Naive thymus-derived CD4-positive, alpha-beta T cell (primary cell): ENCODE measurements at regions not wholly inside any gene's neighbourhood (a gene's known extent, or its start where the extent isn't known, plus 50 kb on each side); places are given as distances from the start of the nearest gene placed in this dataset.

Experiments used
- ATAC-seq: fragments of 150-1000 bp; cut with Tn5 transposase; 2 replicates; pipeline ENCODE4 v1.10.0; 2021; ENCODE audit warnings: mild to moderate bottlenecking, moderate library complexity
- CTCF ChIA-PET: fragments of 350-600 bp; sonication (Branson Sonifier 250); formaldehyde crosslinking; loops from one replicate; lab custom pipeline; 2021; ENCODE audit warnings: antibody characterized with exemption; lab: Charles Lee
- POLR2A ChIA-PET: fragments of 350-600 bp; sonication (Branson Sonifier 250); formaldehyde crosslinking; loops from one replicate; lab custom pipeline; 2021; ENCODE audit warnings: antibody characterized with exemption, inconsistent platforms; lab: Charles Lee
- DNase-seq, 9 donors: peaks; one replicate each; pipeline versions ENCODE4 v3.0.0 to v3.0.0-alpha.2; 2020 to 2022; ENCODE audit warnings: mixed read lengths in 1 of 9
- H3K27ac ChIP-seq: one replicate; pipeline ENCODE4 v1.7.0; 2013; ENCODE audit warnings: mild to moderate bottlenecking, low read depth, low read length, moderate library complexity
- H3K27me3 ChIP-seq, 2 donors: one replicate each; pipeline ENCODE4 v1.7.0; 2013; ENCODE audit warnings: low read length in 2 of 2, mild to moderate bottlenecking in 2 of 2, moderate library complexity in 2 of 2; ENCODE audit not compliant: control insufficient read depth in 2 of 2, insufficient read depth in 2 of 2
- H3K36me3 ChIP-seq, 3 experiments: 1 replicate in 2 of 3; 2 replicates in 1 of 3; pipeline ENCODE4 v1.7.0; 2013; ENCODE audit warnings: low read length in 3 of 3, mild to moderate bottlenecking in 3 of 3, moderate library complexity in 1 of 3; ENCODE audit not compliant: insufficient read depth in 3 of 3, control insufficient read depth in 2 of 3
- H3K4me1 ChIP-seq, 2 donors: one replicate each; pipeline ENCODE4 v1.7.0; 2013; ENCODE audit warnings: low read length in 2 of 2, mild to moderate bottlenecking in 2 of 2, moderate library complexity in 1 of 2; ENCODE audit not compliant: control insufficient read depth in 2 of 2, insufficient read depth in 2 of 2
- H3K4me3 ChIP-seq: 2 replicates; pipeline ENCODE4 v1.7.0; 2013; ENCODE audit warnings: mild to moderate bottlenecking, low read length
- H3K9me3 ChIP-seq, 3 experiments: 1 replicate in 2 of 3; 2 replicates in 1 of 3; pipeline ENCODE4 v1.7.0; 2013; ENCODE audit warnings: low read length in 3 of 3; ENCODE audit not compliant: control insufficient read depth in 2 of 3
- H3K27ac Mint-ChIP-seq, 9 donors: one replicate each; pipeline ENCODE4 v1.8.0; 2020 to 2022; ENCODE audit warnings: mixed read lengths in 9 of 9, mild to moderate bottlenecking in 8 of 9, moderate library complexity in 5 of 9, inconsistent platforms in 2 of 9
- H3K27me3 Mint-ChIP-seq, 5 donors: one replicate each; pipeline ENCODE4 v1.8.0; 2021 to 2022; ENCODE audit warnings: mixed read lengths in 5 of 5, mild to moderate bottlenecking in 1 of 5
- H3K36me3 Mint-ChIP-seq, 5 donors: one replicate each; pipeline ENCODE4 v1.8.0; 2020 to 2022; ENCODE audit warnings: mixed read lengths in 5 of 5, mild to moderate bottlenecking in 3 of 5, inconsistent platforms in 1 of 5
- H3K4me1 Mint-ChIP-seq, 7 donors: one replicate each; pipeline ENCODE4 v1.8.0; 2020 to 2022; ENCODE audit warnings: mixed read lengths in 7 of 7, mild to moderate bottlenecking in 3 of 7, inconsistent platforms in 1 of 7
- H3K4me3 Mint-ChIP-seq, 10 donors: one replicate each; pipeline ENCODE4 v1.8.0; 2020 to 2022; ENCODE audit warnings: mild to moderate bottlenecking in 10 of 10, mixed read lengths in 10 of 10, moderate library complexity in 6 of 10, inconsistent platforms in 2 of 10
- H3K9me3 Mint-ChIP-seq, 11 donors: one replicate each; pipeline ENCODE4 v1.8.0; 2020 to 2022; ENCODE audit warnings: mixed read lengths in 11 of 11, mild to moderate bottlenecking in 4 of 11, inconsistent platforms in 1 of 11, moderate library complexity in 1 of 11
- intact Hi-C, 2 donors: fragments of 100-400 bp; cut with micrococcal nuclease; formaldehyde crosslinking; loops; one replicate each; pipeline ENCODE4 v1.15.1; 2023

- H3K9me3 Mint-ChIP-seq: peaks cover 0 to 6% (median 0%) of the 10 kb centered on the region in 11 donors
- no peak overlapping the region for H3K27ac ChIP-seq
- H3K27me3 ChIP-seq: no peaks in the 10 kb centered on the region
- H3K9me3 ChIP-seq: no peaks in the 10 kb centered on the region
- H3K27me3 Mint-ChIP-seq: peaks cover 0 to 8% (median 3%) of the 10 kb centered on the region in 5 donors
- H3K4me1 ChIP-seq: no peaks in the 10 kb centered on the region
- no peak overlapping the region for H3K4me3 Mint-ChIP-seq
- CTCF ChIA-PET: no interaction called here
- POLR2A ChIA-PET: no interaction called here
- ATAC-seq (no peak), DNase-seq (no peak)
- intact Hi-C loops: no loop called here
- no peaks in the 10 kb centered on the region for H3K36me3 ChIP-seq
- H3K4me3 ChIP-seq: no peak overlapping the region
- H3K36me3 Mint-ChIP-seq: no peaks in the 10 kb centered on the region
- H3K27ac Mint-ChIP-seq: no peak overlapping the region
- H3K4me1 Mint-ChIP-seq: peaks cover 0 to 4% (median 0%) of the 10 kb centered on the region in 7 donors
Measured at GRCh38 chr11:110886288-110886970, 174.2 kb upstream of the ARHGAP20 start.

- Histone ChIP-seq H3K27ac (no peak overlapping the region), H3K9me3 (no peaks in the 10 kb centered on the region), H3K27me3 (no peaks in the 10 kb centered on the region), H3K4me1 (no peaks in the 10 kb centered on the region), H3K36me3 (no peaks in the 10 kb centered on the region), H3K4me3 (no peak overlapping the region)
- intact Hi-C loops: no loop called here
- peaks cover 0 to 4% (median 0%) of the 10 kb centered on the region in 7 donors for H3K4me1 Mint-ChIP-seq
- POLR2A ChIA-PET: no interaction called here
- H3K9me3 Mint-ChIP-seq: peaks cover 0 to 6% (median 1%) of the 10 kb centered on the region in 11 donors
- DNase-seq: no peak
- peaks cover 0 to 8% (median 0%) of the 10 kb centered on the region in 5 donors for H3K27me3 Mint-ChIP-seq
- CTCF ChIA-PET: no interaction called here
- H3K36me3 Mint-ChIP-seq: no peaks in the 10 kb centered on the region
- no peak overlapping the region for H3K4me3 Mint-ChIP-seq
- no peak for ATAC-seq
- H3K27ac Mint-ChIP-seq: no peak overlapping the region
Measured at GRCh38 chr11:110883256-110883655, 171.0 kb upstream of the ARHGAP20 start.

- DNase-seq (no peak), ATAC-seq (no peak)
- intact Hi-C loops: no loop called here
- Mint-ChIP-seq H3K9me3 (peaks cover 0 to 5% (median 0%) of the 10 kb centered on the region in 11 donors), H3K4me1 (no peaks in the 10 kb centered on the region), H3K4me3 (no peak overlapping the region), H3K27ac (no peak overlapping the region), H3K36me3 (no peaks in the 10 kb centered on the region), H3K27me3 (no peaks in the 10 kb centered on the region)
- Histone ChIP-seq H3K27me3 (no peaks in the 10 kb centered on the region), H3K27ac (no peak overlapping the region), H3K4me3 (no peak overlapping the region), H3K9me3 (no peaks in the 10 kb centered on the region), H3K4me1 (no peaks in the 10 kb centered on the region), H3K36me3 (no peaks in the 10 kb centered on the region)
- POLR2A ChIA-PET: no interaction called here
- CTCF ChIA-PET: no interaction called here
Measured at GRCh38 chr11:110878513-110878912, 166.3 kb upstream of the ARHGAP20 start.

GRCh38 chr11:110874437-110875030 lies 162.3 kb upstream of the ARHGAP20 start:
- ChIA-PET POLR2A (no interaction called here), CTCF (no interaction called here)
- Histone ChIP-seq H3K4me1 (no peaks in the 10 kb centered on the region), H3K27ac (no peak overlapping the region), H3K27me3 (no peaks in the 10 kb centered on the region), H3K9me3 (no peaks in the 10 kb centered on the region), H3K36me3 (no peaks in the 10 kb centered on the region), H3K4me3 (no peak overlapping the region)
- no peak for ATAC-seq
- H3K27ac Mint-ChIP-seq: no peak overlapping the region
- peaks cover 0 to 5% (median 0%) of the 10 kb centered on the region in 11 donors for H3K9me3 Mint-ChIP-seq
- no peaks in the 10 kb centered on the region for H3K36me3 Mint-ChIP-seq
- no peak overlapping the region for H3K4me3 Mint-ChIP-seq
- intact Hi-C loops: no loop called here
- no peaks in the 10 kb centered on the region for H3K4me1 Mint-ChIP-seq
- DNase-seq: no peak
- H3K27me3 Mint-ChIP-seq: peaks cover 0 to 2% (median 0%) of the 10 kb centered on the region in 5 donors

GRCh38 chr11:110873975-110874374 lies 161.7 kb upstream of the ARHGAP20 start:
- Mint-ChIP-seq H3K36me3 (no peaks in the 10 kb centered on the region), H3K4me1 (no peaks in the 10 kb centered on the region), H3K27ac (no peak overlapping the region), H3K4me3 (no peak overlapping the region), H3K27me3 (peaks cover 0 to 2% (median 0%) of the 10 kb centered on the region in 5 donors), H3K9me3 (peaks cover 0 to 4% (median 0%) of the 10 kb centered on the region in 11 donors)
- Histone ChIP-seq H3K4me3 (no peak overlapping the region), H3K27ac (no peak overlapping the region), H3K27me3 (no peaks in the 10 kb centered on the region), H3K9me3 (no peaks in the 10 kb centered on the region), H3K4me1 (no peaks in the 10 kb centered on the region), H3K36me3 (no peaks in the 10 kb centered on the region)
- DNase-seq: no peak
- no peak for ATAC-seq
- intact Hi-C loops: no loop called here
- ChIA-PET CTCF (no interaction called here), POLR2A (no interaction called here)

- intact Hi-C loops: no loop called here
- no peak overlapping the region for H3K4me3 Mint-ChIP-seq
- CTCF ChIA-PET: no interaction called here
Measured at GRCh38 chr11:110870816-110871522, 158.7 kb upstream of the ARHGAP20 start.

More at GRCh38 chr11:110870816-110871522, 158.7 kb upstream of the ARHGAP20 start:
- Histone ChIP-seq H3K36me3 (no peaks in the 10 kb centered on the region), H3K27me3 (no peaks in the 10 kb centered on the region), H3K9me3 (no peaks in the 10 kb centered on the region), H3K4me1 (no peaks in the 10 kb centered on the region), H3K27ac (no peak overlapping the region), H3K4me3 (no peak overlapping the region)
- peaks cover 0 to 2% (median 0%) of the 10 kb centered on the region in 5 donors for H3K27me3 Mint-ChIP-seq
- H3K27ac Mint-ChIP-seq: no peak overlapping the region
- POLR2A ChIA-PET: no interaction called here
- H3K36me3 Mint-ChIP-seq: no peaks in the 10 kb centered on the region
- peaks cover 0 to 2% (median 0%) of the 10 kb centered on the region in 11 donors for H3K9me3 Mint-ChIP-seq
- DNase-seq (no peak), ATAC-seq (no peak)
- no peaks in the 10 kb centered on the region for H3K4me1 Mint-ChIP-seq
